Activated CD8-positive, alpha-beta memory T cell treated with anti-CD3 and anti-CD28 coated beads, Interleukin-2, amount 50 U/mL, for 48 hours (primary cell): ENCODE measurements at regions not wholly inside any gene's neighbourhood (a gene's known extent, or its start where the extent isn't known, plus 50 kb on each side); places are given as distances from the start of the nearest gene placed in this dataset.

Source experiments
- DNase-seq: peaks from one replicate; pipeline ENCODE4 v3.0.0-alpha.2; 2020

GRCh38 chr4:23235628-23236390 is 543.1 kb downstream of the GBA3 start:
- no peak for DNase-seq

GRCh38 chr4:23234716-23235115 is 542.0 kb downstream of the GBA3 start:
- DNase-seq, result no peak

GRCh38 chr4:23234018-23234417 is 541.3 kb downstream of the GBA3 start:
- no peak for DNase-seq

- no peak for DNase-seq
Observed at GRCh38 chr4:23233596-23233995, 540.9 kb downstream of the GBA3 start.

- DNase-seq, result no peak
Observed at GRCh38 chr4:23232987-23233386, 540.2 kb downstream of the GBA3 start.

GRCh38 chr4:23225564-23225963 is 532.8 kb downstream of the GBA3 start:
- no peak for DNase-seq

- DNase-seq, result no peak
Observed at GRCh38 chr4:23224684-23225420, 532.1 kb downstream of the GBA3 start.

- no peak for DNase-seq
Observed at GRCh38 chr4:23220911-23221310, 528.2 kb downstream of the GBA3 start.

- no peak for DNase-seq
Observed at GRCh38 chr4:23219779-23220408, 527.2 kb downstream of the GBA3 start.

- DNase-seq, result no peak
Observed at GRCh38 chr4:23213198-23213597, 520.5 kb downstream of the GBA3 start.

- DNase-seq, result no peak
Observed at GRCh38 chr4:23212558-23212957, 519.8 kb downstream of the GBA3 start.

GRCh38 chr4:23207059-23207458 is 514.3 kb downstream of the GBA3 start:
- DNase-seq, result no peak

GRCh38 chr4:23202712-23203247 is 510.0 kb downstream of the GBA3 start:
- no peak for DNase-seq

- no peak for DNase-seq
Observed at GRCh38 chr4:23194751-23195150, 502.0 kb downstream of the GBA3 start.

- no peak for DNase-seq
Observed at GRCh38 chr4:23174179-23174578, 481.4 kb downstream of the GBA3 start.

- no peak for DNase-seq
Observed at GRCh38 chr4:23171976-23172375, 479.2 kb downstream of the GBA3 start.

- no peak for DNase-seq
Observed at GRCh38 chr4:23169608-23170311, 477.0 kb downstream of the GBA3 start.

- DNase-seq, result no peak
Observed at GRCh38 chr4:23166919-23167318, 474.2 kb downstream of the GBA3 start.

GRCh38 chr4:23166407-23166806 is 473.7 kb downstream of the GBA3 start:
- DNase-seq, result no peak

GRCh38 chr4:23165669-23166068 is 472.9 kb downstream of the GBA3 start:
- no peak for DNase-seq

- DNase-seq, result no peak
Observed at GRCh38 chr4:23163647-23164436, 471.1 kb downstream of the GBA3 start.

GRCh38 chr4:23162275-23162674 is 469.5 kb downstream of the GBA3 start:
- DNase-seq, result no peak
